ENCODE measurements at regions not wholly inside any gene's neighbourhood (a gene's known extent, or its start where the extent isn't known, plus 50 kb on each side); places are given as distances from the start of the nearest gene placed in this dataset.

DNA sequence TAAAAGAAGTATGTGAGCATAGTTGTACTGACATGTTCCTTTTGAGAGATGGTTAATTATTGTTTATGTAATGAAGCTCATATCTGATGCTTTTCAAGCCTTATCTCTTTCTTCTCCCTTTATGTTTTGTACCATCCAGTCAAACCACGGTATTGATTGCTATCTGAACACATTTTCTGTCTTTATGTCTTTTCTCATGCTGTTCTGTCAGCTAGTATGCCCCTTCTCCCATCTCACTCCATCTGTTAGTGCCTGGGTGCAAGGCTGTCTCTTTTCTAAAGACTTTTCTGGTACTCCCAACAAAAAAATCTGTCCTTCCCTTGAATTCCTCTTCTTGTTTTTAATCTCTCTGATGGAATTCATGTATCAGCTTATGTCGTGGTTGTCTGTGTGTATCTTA is 883.8 kb upstream of the IGFBP7 start:
- TF ChIP-seq POLR2A (IDR thresholded peaks at IDR 0.05), result no peak
- TF ChIP-seq, protein P1, sequence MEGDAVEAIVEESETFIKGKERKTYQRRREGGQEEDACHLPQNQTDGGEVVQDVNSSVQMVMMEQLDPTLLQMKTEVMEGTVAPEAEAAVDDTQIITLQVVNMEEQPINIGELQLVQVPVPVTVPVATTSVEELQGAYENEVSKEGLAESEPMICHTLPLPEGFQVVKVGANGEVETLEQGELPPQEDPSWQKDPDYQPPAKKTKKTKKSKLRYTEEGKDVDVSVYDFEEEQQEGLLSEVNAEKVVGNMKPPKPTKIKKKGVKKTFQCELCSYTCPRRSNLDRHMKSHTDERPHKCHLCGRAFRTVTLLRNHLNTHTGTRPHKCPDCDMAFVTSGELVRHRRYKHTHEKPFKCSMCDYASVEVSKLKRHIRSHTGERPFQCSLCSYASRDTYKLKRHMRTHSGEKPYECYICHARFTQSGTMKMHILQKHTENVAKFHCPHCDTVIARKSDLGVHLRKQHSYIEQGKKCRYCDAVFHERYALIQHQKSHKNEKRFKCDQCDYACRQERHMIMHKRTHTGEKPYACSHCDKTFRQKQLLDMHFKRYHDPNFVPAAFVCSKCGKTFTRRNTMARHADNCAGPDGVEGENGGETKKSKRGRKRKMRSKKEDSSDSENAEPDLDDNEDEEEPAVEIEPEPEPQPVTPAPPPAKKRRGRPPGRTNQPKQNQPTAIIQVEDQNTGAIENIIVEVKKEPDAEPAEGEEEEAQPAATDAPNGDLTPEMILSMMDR (IDR thresholded peaks at IDR 0.05), result no peak

Measured in heart left ventricle (tissue), 13 donors.